HUES6 (cell line): ENCODE measurements at regions not wholly inside any gene's neighbourhood (a gene's known extent, or its start where the extent isn't known, plus 50 kb on each side); places are given as distances from the start of the nearest gene placed in this dataset.

Experiments
- H3K27ac ChIP-seq: 2 replicates; pipeline ENCODE4 v1.7.0; 2013; ENCODE audit warnings: low read depth, mild to moderate bottlenecking, low read length, inconsistent platforms
- H3K27me3 ChIP-seq: 2 replicates; pipeline ENCODE4 v1.6.1; 2013; ENCODE audit warnings: low read length; ENCODE audit not compliant: control insufficient read depth, insufficient read depth
- H3K36me3 ChIP-seq: 2 replicates; pipeline ENCODE4 v1.6.1; 2013; ENCODE audit warnings: low read length; ENCODE audit not compliant: control insufficient read depth, insufficient read depth
- H3K4me1 ChIP-seq: 2 replicates; pipeline ENCODE4 v1.6.1; 2013; ENCODE audit warnings: low read length; ENCODE audit not compliant: control insufficient read depth, insufficient read depth
- H3K4me3 ChIP-seq: 2 replicates; pipeline ENCODE4 v1.5.1; 2013; ENCODE audit warnings: low read depth, low read length
- H3K9ac ChIP-seq: one replicate; pipeline ENCODE4 v1.6.1; 2013; ENCODE audit warnings: mild to moderate bottlenecking, low read length
- H3K9me3 ChIP-seq: 2 replicates; pipeline ENCODE4 v1.6.1; 2013; ENCODE audit warnings: low read depth, low read length; ENCODE audit not compliant: control insufficient read depth, insufficient read depth

- no peaks in the 10 kb centered on the region for H3K36me3 ChIP-seq
- no peak overlapping the region for H3K4me3 ChIP-seq
- no peaks in the 10 kb centered on the region for H3K4me1 ChIP-seq
- H3K27ac ChIP-seq = no peak overlapping the region
- H3K9ac ChIP-seq = no peak overlapping the region
- H3K9me3 ChIP-seq = no peaks in the 10 kb centered on the region
- no peaks in the 10 kb centered on the region for H3K27me3 ChIP-seq
Measured at GRCh38 chr4:14883166-14883565, 119.1 kb upstream of the CPEB2 start.

GRCh38 chr4:14883661-14884060, 118.6 kb upstream of the CPEB2 start:
- H3K36me3 ChIP-seq = no peaks in the 10 kb centered on the region
- no peaks in the 10 kb centered on the region for H3K27me3 ChIP-seq
- no peak overlapping the region for H3K4me3 ChIP-seq
- no peaks in the 10 kb centered on the region for H3K9me3 ChIP-seq
- no peak overlapping the region for H3K27ac ChIP-seq
- no peaks in the 10 kb centered on the region for H3K4me1 ChIP-seq
- no peak overlapping the region for H3K9ac ChIP-seq

- no peak overlapping the region for H3K27ac ChIP-seq
- no peaks in the 10 kb centered on the region for H3K36me3 ChIP-seq
- H3K27me3 ChIP-seq = no peaks in the 10 kb centered on the region
- H3K4me1 ChIP-seq = no peaks in the 10 kb centered on the region
- no peak overlapping the region for H3K4me3 ChIP-seq
- H3K9me3 ChIP-seq = no peaks in the 10 kb centered on the region
- no peak overlapping the region for H3K9ac ChIP-seq
Measured at GRCh38 chr4:14887842-14888433, 114.3 kb upstream of the CPEB2 start.

GRCh38 chr4:14888790-14889572, 113.3 kb upstream of the CPEB2 start:
- no peaks in the 10 kb centered on the region for H3K4me1 ChIP-seq
- H3K9me3 ChIP-seq = no peaks in the 10 kb centered on the region
- H3K27ac ChIP-seq = no peak overlapping the region
- no peak overlapping the region for H3K9ac ChIP-seq
- no peaks in the 10 kb centered on the region for H3K27me3 ChIP-seq
- H3K4me3 ChIP-seq = no peak overlapping the region
- H3K36me3 ChIP-seq = no peaks in the 10 kb centered on the region

- no peaks in the 10 kb centered on the region for H3K27me3 ChIP-seq
- no peak overlapping the region for H3K4me3 ChIP-seq
- no peak overlapping the region for H3K27ac ChIP-seq
- H3K9me3 ChIP-seq = no peaks in the 10 kb centered on the region
- no peak overlapping the region for H3K9ac ChIP-seq
- H3K36me3 ChIP-seq = no peaks in the 10 kb centered on the region
- H3K4me1 ChIP-seq = no peaks in the 10 kb centered on the region
Measured at GRCh38 chr4:14892563-14892962, 109.7 kb upstream of the CPEB2 start.

GRCh38 chr4:14893713-14894112, 108.6 kb upstream of the CPEB2 start:
- no peaks in the 10 kb centered on the region for H3K9me3 ChIP-seq
- H3K27ac ChIP-seq = no peak overlapping the region
- no peaks in the 10 kb centered on the region for H3K4me1 ChIP-seq
- H3K4me3 ChIP-seq = no peak overlapping the region
- no peak overlapping the region for H3K9ac ChIP-seq
- H3K36me3 ChIP-seq = no peaks in the 10 kb centered on the region
- H3K27me3 ChIP-seq = no peaks in the 10 kb centered on the region

- no peak overlapping the region for H3K27ac ChIP-seq
- no peak overlapping the region for H3K4me3 ChIP-seq
Measured at GRCh38 chr4:14894392-14895292, 107.6 kb upstream of the CPEB2 start.

GRCh38 chr4:14896656-14897175, 105.6 kb upstream of the CPEB2 start:
- Histone ChIP-seq H3K36me3 (no peaks in the 10 kb centered on the region), H3K27me3 (no peaks in the 10 kb centered on the region), H3K9ac (no peak overlapping the region), H3K27ac (no peak overlapping the region), H3K4me3 (no peak overlapping the region), H3K9me3 (no peaks in the 10 kb centered on the region), H3K4me1 (no peaks in the 10 kb centered on the region)

More at GRCh38 chr4:14894392-14895292, 107.6 kb upstream of the CPEB2 start:
- Histone ChIP-seq H3K4me1 (no peaks in the 10 kb centered on the region), H3K9ac (no peak overlapping the region), H3K36me3 (no peaks in the 10 kb centered on the region), H3K9me3 (no peaks in the 10 kb centered on the region), H3K27me3 (no peaks in the 10 kb centered on the region)

- H3K9me3 ChIP-seq = no peaks in the 10 kb centered on the region
- H3K4me3 ChIP-seq = no peak overlapping the region
- H3K36me3 ChIP-seq = no peaks in the 10 kb centered on the region
- no peak overlapping the region for H3K27ac ChIP-seq
- H3K4me1 ChIP-seq = no peaks in the 10 kb centered on the region
- H3K27me3 ChIP-seq = no peaks in the 10 kb centered on the region
- no peak overlapping the region for H3K9ac ChIP-seq
Measured at GRCh38 chr4:14897217-14897616, 105.1 kb upstream of the CPEB2 start.

GRCh38 chr4:14898989-14899388, 103.3 kb upstream of the CPEB2 start:
- H3K9me3 ChIP-seq = no peaks in the 10 kb centered on the region
- H3K27ac ChIP-seq = no peak overlapping the region
- no peaks in the 10 kb centered on the region for H3K36me3 ChIP-seq
- no peak overlapping the region for H3K4me3 ChIP-seq
- no peaks in the 10 kb centered on the region for H3K27me3 ChIP-seq
- no peaks in the 10 kb centered on the region for H3K4me1 ChIP-seq
- no peak overlapping the region for H3K9ac ChIP-seq

GRCh38 chr4:14902342-14902741, 99.9 kb upstream of the CPEB2 start:
- Histone ChIP-seq H3K4me1 (no peaks in the 10 kb centered on the region), H3K4me3 (no peak overlapping the region), H3K27ac (no peak overlapping the region), H3K36me3 (no peaks in the 10 kb centered on the region), H3K9me3 (no peaks in the 10 kb centered on the region), H3K27me3 (no peaks in the 10 kb centered on the region), H3K9ac (no peak overlapping the region)
